ENCODE measurements at regions not wholly inside any gene's neighbourhood (a gene's known extent, or its start where the extent isn't known, plus 50 kb on each side); places are given as distances from the start of the nearest gene placed in this dataset.

DNA sequence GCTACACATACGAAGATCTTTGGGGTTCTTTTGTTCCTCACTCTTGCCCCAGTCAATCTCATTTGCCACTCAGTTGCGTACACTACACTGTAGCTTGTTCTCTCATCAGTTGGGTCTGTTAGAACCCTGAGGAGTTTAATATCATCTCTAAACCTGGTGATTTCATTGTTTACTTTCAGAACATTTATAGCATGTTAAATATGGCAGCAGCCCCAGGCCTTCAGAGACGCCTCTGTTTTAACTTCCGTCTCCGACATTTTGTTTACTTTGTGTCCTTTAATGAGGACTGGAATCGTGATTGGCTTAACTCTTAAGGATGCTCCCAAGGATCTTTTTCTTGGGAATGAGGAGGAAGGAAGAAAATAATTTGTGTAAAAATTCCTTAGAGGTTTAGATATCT lies 510.1 kb downstream of the NR2F1-AS1 start:
- 77 to 86% methylated on average over 6 of the region's 6 CpGs for WGBS, 2 donors
- Histone ChIP-seq H3K27me3 (no peaks in the 10 kb centered on the region), H3K36me3 (no peaks in the 10 kb centered on the region), H3K4me3 (no peak overlapping the region), H3K4me1 (no peaks in the 10 kb centered on the region), H3K9me3 (no peaks in the 10 kb centered on the region), H3K27ac (no peak overlapping the region)
- intact Hi-C loops (cut with DNase I), result no loop called here
- no peak for DNase-seq
- no peak for ATAC-seq
- TF ChIP-seq CTCF (IDR thresholded peaks at IDR 0.05), result no peak

DNA sequence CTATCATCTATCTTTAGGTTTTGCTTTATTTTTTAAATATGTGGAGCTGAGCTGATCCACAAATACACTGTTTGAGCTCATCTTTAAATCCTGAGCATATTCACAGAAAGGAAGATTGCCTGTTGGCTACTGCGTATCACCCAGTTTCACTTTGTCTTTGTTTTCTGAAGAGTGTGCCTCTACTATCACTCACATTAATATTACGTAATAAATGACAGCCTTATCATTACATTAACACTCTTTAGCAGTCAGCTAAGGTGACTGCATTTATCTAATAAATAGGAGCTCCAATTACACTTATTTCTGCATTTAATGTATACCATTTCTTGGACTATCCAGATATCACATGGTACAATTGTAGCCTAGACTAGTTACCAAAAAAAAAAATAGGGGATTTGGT lies 511.7 kb downstream of the NR2F1-AS1 start:
- no peak for ATAC-seq
- no peak overlapping the region for H3K4me3 ChIP-seq
- no peaks in the 10 kb centered on the region for H3K36me3 ChIP-seq
- intact Hi-C loops (cut with DNase I), result no loop called here
- DNase-seq, result no peak
- H3K4me1 ChIP-seq, result no peaks in the 10 kb centered on the region
- no peaks in the 10 kb centered on the region for H3K27me3 ChIP-seq
- H3K27ac ChIP-seq, result no peak overlapping the region
- WGBS, 2 donors, result 76% methylated on average over 2 of the region's 2 CpGs
- no peaks in the 10 kb centered on the region for H3K9me3 ChIP-seq
- no peak for TF ChIP-seq CTCF (IDR thresholded peaks at IDR 0.05)

DNA sequence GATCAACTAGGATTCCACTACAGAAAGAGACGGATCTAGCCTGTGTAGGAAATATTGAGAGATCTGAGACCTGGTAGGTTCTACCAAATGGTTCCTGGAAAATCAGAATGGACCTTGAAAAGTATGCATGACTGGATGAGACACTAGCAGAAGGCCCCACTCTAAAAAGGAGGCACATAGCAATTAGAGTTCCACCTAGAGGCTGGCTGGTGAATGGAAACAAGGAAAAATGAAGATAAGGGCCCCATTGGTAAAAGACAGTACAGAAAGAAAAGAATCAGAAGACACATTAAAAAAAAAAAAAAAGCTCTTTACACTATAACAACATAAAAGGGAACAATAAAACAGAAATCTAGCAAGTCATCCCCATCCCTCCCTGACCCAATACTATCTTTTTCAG lies 518.5 kb downstream of the NR2F1-AS1 start:
- intact Hi-C loops (cut with DNase I), result no loop called here
- Histone ChIP-seq H3K4me3 (no peak overlapping the region), H3K36me3 (no peaks in the 10 kb centered on the region), H3K27ac (no peak overlapping the region), H3K9me3 (no peaks in the 10 kb centered on the region), H3K4me1 (no peaks in the 10 kb centered on the region), H3K27me3 (no peaks in the 10 kb centered on the region)
- no peak for TF ChIP-seq CTCF (IDR thresholded peaks at IDR 0.05)
- 92 to 97% methylated on average over 1 of the region's 1 CpG for WGBS, 2 donors
- DNase-seq, result no peak
- ATAC-seq, result no peak

DNA sequence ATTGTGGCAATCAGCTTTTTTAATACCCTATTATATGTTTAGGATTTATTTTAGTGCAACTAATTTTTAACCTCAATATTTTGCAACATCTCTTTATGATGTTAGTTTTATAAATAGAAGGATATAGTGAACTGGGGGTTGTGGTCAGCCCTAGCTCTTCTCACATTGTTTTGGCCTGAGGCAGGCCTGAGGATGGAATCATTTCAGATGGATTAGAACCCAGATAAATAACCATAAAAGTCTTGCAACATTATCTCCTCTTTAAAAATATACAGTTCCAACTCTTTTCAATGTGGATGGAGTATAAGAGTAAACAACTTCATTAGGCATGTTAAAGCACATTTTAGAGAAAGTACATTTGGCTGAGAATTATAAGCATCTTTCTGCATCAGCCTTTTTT lies 522.7 kb downstream of the NR2F1-AS1 start:
- no peak overlapping the region for H3K27ac ChIP-seq
- no peaks in the 10 kb centered on the region for H3K27me3 ChIP-seq
- no peaks in the 10 kb centered on the region for H3K9me3 ChIP-seq
- no peak overlapping the region for H3K4me3 ChIP-seq
- no peaks in the 10 kb centered on the region for H3K4me1 ChIP-seq
- DNase-seq (no peak), ATAC-seq (no peak)
- no peaks in the 10 kb centered on the region for H3K36me3 ChIP-seq
- intact Hi-C loops (cut with DNase I), result no loop called here
- no peak for TF ChIP-seq CTCF (IDR thresholded peaks at IDR 0.05)

DNA sequence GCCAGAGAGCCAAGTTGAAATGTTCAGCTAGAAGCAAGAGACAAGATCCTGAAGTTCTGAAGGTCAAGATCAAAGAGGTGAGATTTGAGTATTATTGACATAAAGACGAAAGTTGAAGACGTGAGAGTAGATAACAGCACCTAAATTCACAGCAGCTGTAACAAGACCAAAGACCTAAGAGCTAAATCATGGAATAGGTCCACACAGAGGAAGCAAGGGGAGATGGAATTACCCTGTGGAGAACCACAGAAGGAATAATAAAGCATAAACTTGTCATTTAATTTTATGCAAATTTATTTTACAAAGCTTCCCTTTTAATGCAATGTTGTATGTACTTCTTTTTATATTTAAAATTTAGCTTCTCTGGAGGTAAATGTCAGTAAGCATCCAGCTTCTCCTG lies 523.7 kb downstream of the NR2F1-AS1 start:
- Histone ChIP-seq H3K4me1 (no peaks in the 10 kb centered on the region), H3K27me3 (no peaks in the 10 kb centered on the region), H3K4me3 (no peak overlapping the region), H3K9me3 (no peaks in the 10 kb centered on the region), H3K27ac (no peak overlapping the region), H3K36me3 (no peaks in the 10 kb centered on the region)
- TF ChIP-seq CTCF (IDR thresholded peaks at IDR 0.05), result no peak
- ATAC-seq (no peak), DNase-seq (no peak)
- intact Hi-C loops (cut with DNase I), result no loop called here
- WGBS, 2 donors, result 55 to 61% methylated on average over 2 of the region's 2 CpGs

All from heart right ventricle (tissue), 16 donors.